Mesendoderm (in vitro differentiated cells): ENCODE measurements at regions not wholly inside any gene's neighbourhood (a gene's known extent, or its start where the extent isn't known, plus 50 kb on each side); places are given as distances from the start of the nearest gene placed in this dataset.

Source experiments
- DNase-seq: peaks from one replicate; pipeline ENCODE4 v3.0.0; 2013
- H2AK5ac ChIP-seq: 2 replicates; pipeline ENCODE4 v1.6.1; 2013; ENCODE audit warnings: low read length, inconsistent platforms
- H2BK120ac ChIP-seq: 2 replicates; pipeline ENCODE4 v1.6.1; 2013; ENCODE audit warnings: low read depth, mild to moderate bottlenecking, low read length, moderate library complexity, mixed read lengths
- H2BK15ac ChIP-seq: replicated peaks from 2 replicates; pipeline ENCODE4 v1.6.1; 2013; ENCODE audit warnings: low read depth, mild to moderate bottlenecking, moderate library complexity
- H2BK5ac ChIP-seq: 2 replicates; pipeline ENCODE4 v1.6.1; 2013; ENCODE audit warnings: low read length, inconsistent platforms
- H3K18ac ChIP-seq: 2 replicates; pipeline ENCODE4 v1.6.1; 2013; ENCODE audit warnings: mild to moderate bottlenecking, low read length, mixed read lengths
- H3K23ac ChIP-seq: one replicate; pipeline ENCODE4 v1.6.1; 2013; ENCODE audit warnings: low read length
- H3K27ac ChIP-seq: 2 replicates; pipeline ENCODE4 v1.5.1; 2013; ENCODE audit warnings: low read depth, mild to moderate bottlenecking, inconsistent platforms, low read length, moderate library complexity
- H3K27me3 ChIP-seq: 2 replicates; pipeline ENCODE4 v1.6.1; 2013; ENCODE audit warnings: low read length, control low read depth, mild to moderate bottlenecking, inconsistent platforms; ENCODE audit not compliant: insufficient read depth, poor library complexity
- H3K36me3 ChIP-seq: 2 replicates; pipeline ENCODE4 v1.6.1; 2013; ENCODE audit warnings: low read length, inconsistent platforms; ENCODE audit not compliant: control insufficient read depth, insufficient read depth
- H3K4ac ChIP-seq: one replicate; pipeline ENCODE4 v1.6.1; 2013; ENCODE audit warnings: low read depth, mild to moderate bottlenecking, low read length, moderate library complexity
- H3K4me1 ChIP-seq: 2 replicates; pipeline ENCODE4 v1.6.1; 2013; ENCODE audit warnings: low read depth, low read length, inconsistent platforms; ENCODE audit not compliant: control insufficient read depth
- H3K4me2 ChIP-seq: 2 replicates; pipeline ENCODE4 v1.6.1; 2013; ENCODE audit warnings: low read length
- H3K4me3 ChIP-seq: 2 replicates; pipeline ENCODE4 v1.5.1; 2013; ENCODE audit warnings: mild to moderate bottlenecking, low read length
- H3K56ac ChIP-seq: one replicate; pipeline ENCODE4 v1.6.1; 2013; ENCODE audit warnings: low read length
- H3K79me1 ChIP-seq: 2 replicates; pipeline ENCODE4 v1.6.1; 2013; ENCODE audit warnings: low read length, inconsistent platforms
- H3K79me2 ChIP-seq: 2 replicates; pipeline ENCODE4 v1.6.1; 2013; ENCODE audit warnings: mild to moderate bottlenecking, low read length; ENCODE audit not compliant: control insufficient read depth, insufficient read depth
- H3K9ac ChIP-seq: 2 replicates; pipeline ENCODE4 v1.6.1; 2013; ENCODE audit warnings: low read length, inconsistent platforms
- H4K5ac ChIP-seq: one replicate; pipeline ENCODE4 v1.6.1; 2013; ENCODE audit warnings: low read length
- H4K8ac ChIP-seq: one replicate; pipeline ENCODE4 v1.6.1; 2013; ENCODE audit warnings: low read depth, mild to moderate bottlenecking, control low read depth, low read length, moderate library complexity
- WGBS: extraction: QIAGEN DNeasy Blood & Tissue Kit; methylation state at CpG from one replicate; pipeline ENCODE4 v1.1.7; 2013; ENCODE audit warnings: low lambda C conversion rate, missing lambda C conversion rate; ENCODE audit not compliant: insufficient coverage; ENCODE audit errors: extremely low coverage; 5-methylcytosine and 5-hydroxymethylcytosine counted together

GRCh38 chr1:98497497-98497896 is 164.0 kb upstream of the SNX7 start:
- Histone ChIP-seq H2BK15ac (no peak overlapping the region), H2BK120ac (no peak overlapping the region), H2BK5ac (no peak overlapping the region), H3K9ac (no peak overlapping the region), H3K4me3 (no peak overlapping the region), H3K4me1 (no peaks in the 10 kb centered on the region), H4K5ac (no peak overlapping the region), H3K79me1 (no peaks in the 10 kb centered on the region), H3K4ac (no peak overlapping the region), H3K56ac (no peak overlapping the region), H3K4me2 (no peak overlapping the region), H3K36me3 (no peaks in the 10 kb centered on the region), H3K18ac (no peak overlapping the region), H3K27ac (no peak overlapping the region), H4K8ac (no peak overlapping the region), H2AK5ac (no peak overlapping the region), H3K27me3 (no peaks in the 10 kb centered on the region), H3K79me2 (no peaks in the 10 kb centered on the region), H3K23ac (no peak overlapping the region)
- WGBS = no CpG with 5 or more reads among the region's 2 CpGs
- peak; percentile 9 for DNase-seq

GRCh38 chr1:98496256-98496995 is 165.1 kb upstream of the SNX7 start:
- Histone ChIP-seq H3K18ac (no peak overlapping the region), H3K36me3 (no peaks in the 10 kb centered on the region), H3K79me2 (no peaks in the 10 kb centered on the region), H3K4me3 (no peak overlapping the region), H2AK5ac (no peak overlapping the region), H4K5ac (no peak overlapping the region), H3K4ac (no peak overlapping the region), H3K23ac (no peak overlapping the region), H3K56ac (no peak overlapping the region), H3K9ac (no peak overlapping the region), H3K4me2 (no peak overlapping the region), H4K8ac (no peak overlapping the region), H2BK15ac (no peak overlapping the region), H3K27me3 (no peaks in the 10 kb centered on the region), H3K4me1 (no peaks in the 10 kb centered on the region), H2BK120ac (no peak overlapping the region), H3K79me1 (no peaks in the 10 kb centered on the region), H2BK5ac (no peak overlapping the region), H3K27ac (no peak overlapping the region)
- no peak for DNase-seq
- no CpG with 5 or more reads among the region's 2 CpGs for WGBS

- Histone ChIP-seq H3K4me1 (no peaks in the 10 kb centered on the region), H3K56ac (no peak overlapping the region), H3K36me3 (no peaks in the 10 kb centered on the region)
Measured at GRCh38 chr1:98493469-98493868, 168.1 kb upstream of the SNX7 start.

GRCh38 chr1:98490099-98490498 is 171.4 kb upstream of the SNX7 start:
- H3K4me1 ChIP-seq = no peaks in the 10 kb centered on the region
- H4K5ac ChIP-seq = no peak overlapping the region
- H3K27ac ChIP-seq = no peak overlapping the region
- no peak overlapping the region for H3K23ac ChIP-seq
- no peak overlapping the region for H3K4me2 ChIP-seq
- no peak overlapping the region for H4K8ac ChIP-seq
- H3K4ac ChIP-seq = no peak overlapping the region
- H3K56ac ChIP-seq = no peak overlapping the region
- no peak overlapping the region for H2BK5ac ChIP-seq
- H3K9ac ChIP-seq = no peak overlapping the region
- no CpG with 5 or more reads among the region's 1 CpG for whole genome bisulfite sequencing
- H3K18ac ChIP-seq = no peak overlapping the region
- no peak overlapping the region for H3K4me3 ChIP-seq
- no peak for DNase-seq
- no peaks in the 10 kb centered on the region for H3K79me2 ChIP-seq
- H3K27me3 ChIP-seq = no peaks in the 10 kb centered on the region
- H3K36me3 ChIP-seq = no peaks in the 10 kb centered on the region
- no peak overlapping the region for H2BK15ac ChIP-seq
- no peak overlapping the region for H2BK120ac ChIP-seq
- H2AK5ac ChIP-seq = no peak overlapping the region
- no peaks in the 10 kb centered on the region for H3K79me1 ChIP-seq

More at GRCh38 chr1:98493469-98493868, 168.1 kb upstream of the SNX7 start:
- H3K27me3 ChIP-seq = no peaks in the 10 kb centered on the region
- H3K27ac ChIP-seq = no peak overlapping the region
- no peak overlapping the region for H2BK5ac ChIP-seq
- no peak overlapping the region for H3K23ac ChIP-seq
- H4K5ac ChIP-seq = no peak overlapping the region
- no peak overlapping the region for H2AK5ac ChIP-seq
- no peak overlapping the region for H3K9ac ChIP-seq
- peak; percentile 5 for DNase-seq
- no peak overlapping the region for H2BK120ac ChIP-seq
- no peaks in the 10 kb centered on the region for H3K79me1 ChIP-seq
- no peak overlapping the region for H3K18ac ChIP-seq
- H3K4me3 ChIP-seq = no peak overlapping the region
- H3K79me2 ChIP-seq = no peaks in the 10 kb centered on the region
- H3K4me2 ChIP-seq = no peak overlapping the region
- no peak overlapping the region for H3K4ac ChIP-seq
- no peak overlapping the region for H2BK15ac ChIP-seq
- H4K8ac ChIP-seq = no peak overlapping the region

- no CpG with 5 or more reads among the region's 5 CpGs for WGBS
- no peak overlapping the region for H4K5ac ChIP-seq
- H3K79me1 ChIP-seq = no peaks in the 10 kb centered on the region
- H3K23ac ChIP-seq = no peak overlapping the region
- H3K36me3 ChIP-seq = no peaks in the 10 kb centered on the region
- no peak overlapping the region for H2BK120ac ChIP-seq
- DNase-seq = no peak
- no peak overlapping the region for H3K4me2 ChIP-seq
- no peak overlapping the region for H3K9ac ChIP-seq
- no peak overlapping the region for H2AK5ac ChIP-seq
- no peak overlapping the region for H3K18ac ChIP-seq
- H3K56ac ChIP-seq = no peak overlapping the region
- H3K27me3 ChIP-seq = no peaks in the 10 kb centered on the region
- no peaks in the 10 kb centered on the region for H3K4me1 ChIP-seq
- no peak overlapping the region for H3K4ac ChIP-seq
- H4K8ac ChIP-seq = no peak overlapping the region
- H3K27ac ChIP-seq = no peak overlapping the region
- H2BK15ac ChIP-seq = no peak overlapping the region
- H2BK5ac ChIP-seq = no peak overlapping the region
- no peak overlapping the region for H3K4me3 ChIP-seq
- H3K79me2 ChIP-seq = no peaks in the 10 kb centered on the region
Measured at GRCh38 chr1:98487620-98488019, 173.9 kb upstream of the SNX7 start.

- Histone ChIP-seq H3K18ac (no peak overlapping the region), H4K8ac (no peak overlapping the region), H2BK15ac (no peak overlapping the region), H3K9ac (no peak overlapping the region), H3K4me1 (no peaks in the 10 kb centered on the region), H2AK5ac (no peak overlapping the region), H3K79me1 (no peaks in the 10 kb centered on the region), H3K79me2 (no peaks in the 10 kb centered on the region), H2BK5ac (no peak overlapping the region), H3K56ac (no peak overlapping the region), H2BK120ac (no peak overlapping the region), H3K27ac (no peak overlapping the region), H3K4me3 (no peak overlapping the region), H4K5ac (no peak overlapping the region), H3K4ac (no peak overlapping the region), H3K27me3 (no peaks in the 10 kb centered on the region), H3K23ac (no peak overlapping the region), H3K36me3 (no peaks in the 10 kb centered on the region), H3K4me2 (no peak overlapping the region)
- WGBS = no CpG with 5 or more reads among the region's 3 CpGs
- no peak for DNase-seq
Measured at GRCh38 chr1:98482611-98483010, 178.9 kb upstream of the SNX7 start.
